H9 (cell line): ENCODE measurements at regions not wholly inside any gene's neighbourhood (a gene's known extent, or its start where the extent isn't known, plus 50 kb on each side); places are given as distances from the start of the nearest gene placed in this dataset.

ENCODE experiments used
- DNase-seq: peaks from one replicate; pipeline ENCODE4 v3.0.0-alpha.2; 2017
- H2AFZ ChIP-seq: one replicate; pipeline ENCODE4 v1.6.1; 2013; ENCODE audit warnings: mild to moderate bottlenecking, low read length, control low read depth, moderate library complexity
- H2AK5ac ChIP-seq: 2 replicates; pipeline ENCODE4 v1.6.1; 2013; ENCODE audit warnings: low read length, control low read depth, mixed read lengths; ENCODE audit not compliant: insufficient read length
- H2BK120ac ChIP-seq: one replicate; pipeline ENCODE4 v1.6.1; 2013; ENCODE audit warnings: low read depth, mild to moderate bottlenecking, low read length, control low read depth, inconsistent platforms; ENCODE audit not compliant: poor library complexity, severe bottlenecking
- H2BK12ac ChIP-seq: 2 replicates; pipeline ENCODE4 v1.6.1; 2013; ENCODE audit warnings: low read length, control low read depth, mixed read lengths, low read depth; ENCODE audit not compliant: insufficient read length
- H2BK15ac ChIP-seq: 2 replicates; pipeline ENCODE4 v1.6.1; 2013; ENCODE audit warnings: low read depth, low read length, control low read depth
- H2BK20ac ChIP-seq: one replicate; pipeline ENCODE4 v1.6.1; 2013; ENCODE audit warnings: low read depth, mild to moderate bottlenecking, low read length, control low read depth, inconsistent platforms; ENCODE audit not compliant: poor library complexity, severe bottlenecking
- H2BK5ac ChIP-seq: 2 replicates; pipeline ENCODE4 v1.6.1; 2013; ENCODE audit warnings: low read length, control low read depth, mixed read lengths; ENCODE audit not compliant: insufficient read length
- H3K14ac ChIP-seq: 2 replicates; pipeline ENCODE4 v1.6.1; 2013; ENCODE audit warnings: low read length, control low read depth; ENCODE audit not compliant: insufficient read depth
- H3K18ac ChIP-seq: 2 replicates; pipeline ENCODE4 v1.6.1; 2013; ENCODE audit warnings: low read depth, mild to moderate bottlenecking, mixed read lengths, low read length, control low read depth; ENCODE audit not compliant: insufficient read length
- H3K23ac ChIP-seq: 2 replicates; pipeline ENCODE4 v1.6.1; 2013; ENCODE audit warnings: low read length, control low read depth, mixed read lengths, low read depth; ENCODE audit not compliant: insufficient read length
- H3K23me2 ChIP-seq: 2 replicates; pipeline ENCODE4 v1.6.1; 2013; ENCODE audit warnings: low read depth, mild to moderate bottlenecking, mixed read lengths, low read length, control low read depth; ENCODE audit not compliant: insufficient read length, poor library complexity, severe bottlenecking
- H3K27ac ChIP-seq: 2 replicates; pipeline ENCODE4 v1.5.1; 2013; ENCODE audit warnings: low read length, control low read depth, mixed read lengths, low read depth; ENCODE audit not compliant: insufficient read length
- H3K27me3 ChIP-seq: 2 replicates; pipeline ENCODE4 v1.6.1; 2013; ENCODE audit warnings: low read length, control low read depth, inconsistent platforms; ENCODE audit not compliant: insufficient read depth
- H3K4ac ChIP-seq: 2 replicates; pipeline ENCODE4 v1.6.1; 2013; ENCODE audit warnings: low read depth, mild to moderate bottlenecking, control low read depth, inconsistent platforms, low read length, moderate library complexity
- H3K4me1 ChIP-seq: 2 replicates; pipeline ENCODE4 v1.6.1; 2013; ENCODE audit warnings: low read length, control low read depth, inconsistent platforms; ENCODE audit not compliant: insufficient read depth
- H3K4me2 ChIP-seq: 2 replicates; pipeline ENCODE4 v1.6.1; 2013; ENCODE audit warnings: low read length, control low read depth, mixed read lengths; ENCODE audit not compliant: insufficient read length, insufficient read depth
- H3K56ac ChIP-seq: 2 replicates; pipeline ENCODE4 v1.6.1; 2013; ENCODE audit warnings: low read depth, mild to moderate bottlenecking, mixed read lengths, low read length, control low read depth; ENCODE audit not compliant: insufficient read length
- H3K79me1 ChIP-seq: 2 replicates; pipeline ENCODE4 v1.6.1; 2013; ENCODE audit warnings: low read depth, mild to moderate bottlenecking, moderate library complexity, low read length, control low read depth, inconsistent platforms; ENCODE audit not compliant: insufficient read depth, poor library complexity, severe bottlenecking
- H3K79me2 ChIP-seq: 2 replicates; pipeline ENCODE4 v1.6.1; 2013; ENCODE audit warnings: low read length, control low read depth, inconsistent platforms; ENCODE audit not compliant: insufficient read depth
- H3K9ac ChIP-seq: 2 replicates; pipeline ENCODE4 v1.6.1; 2013; ENCODE audit warnings: low read length, control low read depth, mixed read lengths; ENCODE audit not compliant: insufficient read length; ENCODE audit errors: extremely low read depth
- H3K9me3 ChIP-seq: one replicate; pipeline ENCODE4 v1.6.1; 2013; ENCODE audit warnings: low read depth, low read length, inconsistent platforms; ENCODE audit not compliant: control insufficient read depth
- H3T11ph ChIP-seq: one replicate; pipeline ENCODE4 v1.6.1; 2013; ENCODE audit warnings: mild to moderate bottlenecking, low read length, control low read depth, inconsistent platforms
- H4K20me1 ChIP-seq: one replicate; pipeline ENCODE4 v1.6.1; 2013; ENCODE audit not compliant: control insufficient read depth, insufficient read length, insufficient read depth
- H4K5ac ChIP-seq: 2 replicates; pipeline ENCODE4 v1.6.1; 2013; ENCODE audit warnings: low read depth, mild to moderate bottlenecking, mixed read lengths, low read length, control low read depth; ENCODE audit not compliant: insufficient read length
- H4K8ac ChIP-seq: replicated peaks from 2 replicates; pipeline ENCODE4 v1.6.1; 2013; ENCODE audit warnings: low read length, control low read depth, mixed read lengths, low read depth; ENCODE audit not compliant: insufficient read length
- H4K91ac ChIP-seq: 2 replicates; pipeline ENCODE4 v1.6.1; 2013; ENCODE audit warnings: low read depth, mild to moderate bottlenecking, moderate library complexity, mixed read lengths, low read length, control low read depth; ENCODE audit not compliant: insufficient read length
- H3K27ac Mint-ChIP-seq, 3 experiments: 2 replicates in 2 of 3; 3 replicates in 1 of 3; pipeline ENCODE4 v1.8.0; 2020 to 2021; ENCODE audit warnings: mixed read lengths in 3 of 3, mild to moderate bottlenecking in 1 of 3, moderate library complexity in 1 of 3
- H3K27me3 Mint-ChIP-seq: 2 replicates; pipeline ENCODE4 v1.8.0; 2021; ENCODE audit warnings: low read depth, mild to moderate bottlenecking, moderate library complexity, mixed read lengths
- H3K36me3 Mint-ChIP-seq, 3 experiments: 2 replicates in 2 of 3; 3 replicates in 1 of 3; pipeline ENCODE4 v1.8.0; 2020 to 2021; ENCODE audit warnings: low read depth in 3 of 3, mixed read lengths in 3 of 3; ENCODE audit not compliant: insufficient read depth in 1 of 3
- H3K4me1 Mint-ChIP-seq, 2 experiments: 2 replicates each; pipeline ENCODE4 v1.8.0; 2020; ENCODE audit warnings: mixed read lengths in 2 of 2
- H3K4me3 Mint-ChIP-seq, 2 experiments: 2 replicates in 1 of 2; 3 replicates in 1 of 2; pipeline ENCODE4 v1.8.0; 2020 to 2021; ENCODE audit warnings: mild to moderate bottlenecking in 2 of 2, mixed read lengths in 2 of 2, moderate library complexity in 1 of 2
- H3K9me3 Mint-ChIP-seq, 2 experiments: 2 replicates in 1 of 2; 3 replicates in 1 of 2; pipeline ENCODE4 v1.8.0; 2020; ENCODE audit warnings: mild to moderate bottlenecking in 2 of 2, mixed read lengths in 2 of 2, moderate library complexity in 1 of 2
- CTCF ChIP-seq: fragments of 200-600 bp; sonication (generic); conservative IDR thresholded peaks from 3 replicates; pipeline ENCODE4 v1.8.0; 2021; ENCODE audit warnings: antibody characterized with exemption, mild to moderate bottlenecking
- WGBS: extraction: QIAGEN DNeasy Blood & Tissue Kit; methylation state at CpG from one replicate; pipeline ENCODE4 v1.1.7; 2013; ENCODE audit warnings: missing lambda C conversion rate, low lambda C conversion rate, mixed read lengths; ENCODE audit not compliant: insufficient read length; ENCODE audit errors: extremely low coverage; 5-methylcytosine and 5-hydroxymethylcytosine counted together

GRCh38 chr2:129796225-129796624 is 183.2 kb upstream of the RAB6C start:
- Histone ChIP-seq H2BK20ac (no peak overlapping the region), H2BK12ac (no peak overlapping the region), H3K18ac (no peak overlapping the region), H3K79me2 (no peaks in the 10 kb centered on the region), H3K4me1 (0 out of 2 replicates have a peak, but pooled peaks cover 2% of the 10 kb centered on the region), H3K56ac (no peak overlapping the region), H3K27me3 (no peaks in the 10 kb centered on the region), H3T11ph (no peak overlapping the region), H2BK120ac (no peak overlapping the region), H3K23me2 (no peaks in the 10 kb centered on the region), H2AFZ (no peak overlapping the region), H2AK5ac (no peak overlapping the region), H3K23ac (no peak overlapping the region), H3K79me1 (no peaks in the 10 kb centered on the region), H3K14ac (no peak overlapping the region; the same call in 1 of the 2 replicates), H3K9me3 (no peaks in the 10 kb centered on the region), H3K9ac (no peak overlapping the region), H4K20me1 (no peaks in the 10 kb centered on the region), H2BK15ac (no peak overlapping the region), H4K5ac (no peak overlapping the region), H2BK5ac (no peak overlapping the region), H3K27ac (no peak overlapping the region), H4K8ac (no peak overlapping the region), H4K91ac (no peak overlapping the region), H3K4ac (no peak overlapping the region), H3K4me2 (no peak overlapping the region)
- H3K4me3 Mint-ChIP-seq = no peak overlapping the region
- TF ChIP-seq CTCF = no peak
- no CpG with 5 or more reads among the region's 7 CpGs for WGBS
- no peaks in the 10 kb centered on the region; the same call in none of the 2 replicates for H3K27me3 Mint-ChIP-seq
- peaks cover 0 to 2% (median 0%) of the 10 kb centered on the region in 3 experiments; a peak in 2 of 7 replicates for H3K36me3 Mint-ChIP-seq
- DNase-seq = no peak
- H3K4me1 Mint-ChIP-seq = peaks cover 7 to 13% of the 10 kb centered on the region in 2 experiments
- peaks cover 0 to 3% of the 10 kb centered on the region in 2 experiments; a peak in 1 of 5 replicates for H3K9me3 Mint-ChIP-seq
- 0 out of 7 replicates have a peak overlapping the region, but pooled peaks of 1 of the 3 experiments have one; percentile 72 for H3K27ac Mint-ChIP-seq
